NCI-H748 treated with DMSO at 0.1 percent for 48 hours (cell line): ENCODE measurements at regions not wholly inside any gene's neighbourhood (a gene's known extent, or its start where the extent isn't known, plus 50 kb on each side); places are given as distances from the start of the nearest gene placed in this dataset.

ENCODE experiments used
- DNase-seq: peaks from one replicate; lab custom pipeline; 2025; lab: John Stamatoyannopoulos, UW

GRCh38 chr3:43783987-43784639 is 93.4 kb downstream of the ABHD5 start:
- DNase-seq = no peak

GRCh38 chr3:43784640-43785011 is 93.9 kb downstream of the ABHD5 start:
- no peak for DNase-seq

- DNase-seq = no peak
Measured at GRCh38 chr3:43785551-43785950, 94.8 kb downstream of the ABHD5 start.

GRCh38 chr3:43786102-43786501 is 95.4 kb downstream of the ABHD5 start:
- DNase-seq = no peak

GRCh38 chr3:43786526-43787305 is 96.0 kb downstream of the ABHD5 start:
- DNase-seq = no peak

GRCh38 chr3:43787330-43787729 is 96.6 kb downstream of the ABHD5 start:
- no peak for DNase-seq

- no peak for DNase-seq
Measured at GRCh38 chr3:43789028-43789427, 98.3 kb downstream of the ABHD5 start.

GRCh38 chr3:43790060-43790459 is 99.3 kb downstream of the ABHD5 start:
- no peak for DNase-seq

GRCh38 chr3:43790476-43790875 is 99.7 kb downstream of the ABHD5 start:
- DNase-seq = no peak

- DNase-seq = no peak
Measured at GRCh38 chr3:43791246-43791645, 100.5 kb downstream of the ABHD5 start.

GRCh38 chr3:43792904-43793303 is 102.2 kb downstream of the ABHD5 start:
- DNase-seq = no peak

- no peak for DNase-seq
Measured at GRCh38 chr3:43793648-43794372, 103.1 kb downstream of the ABHD5 start.

GRCh38 chr3:43794776-43795175 is 104.0 kb downstream of the ABHD5 start:
- no peak for DNase-seq

GRCh38 chr3:43795491-43795890 is 104.8 kb downstream of the ABHD5 start:
- no peak for DNase-seq

- no peak for DNase-seq
Measured at GRCh38 chr3:43796041-43796596, 105.4 kb downstream of the ABHD5 start.

- no peak for DNase-seq
Measured at GRCh38 chr3:43797794-43798193, 107.1 kb downstream of the ABHD5 start.

GRCh38 chr3:43810797-43811196 is 120.1 kb downstream of the ABHD5 start:
- DNase-seq = no peak

- DNase-seq = no peak
Measured at GRCh38 chr3:43814461-43814860, 123.7 kb downstream of the ABHD5 start.

- no peak for DNase-seq
Measured at GRCh38 chr3:43816372-43816771, 125.6 kb downstream of the ABHD5 start.

- DNase-seq = no peak
Measured at GRCh38 chr3:43817064-43817463, 126.3 kb downstream of the ABHD5 start.

- DNase-seq = no peak
Measured at GRCh38 chr3:43817825-43818224, 127.1 kb downstream of the ABHD5 start.

GRCh38 chr3:43818229-43818628 is 127.5 kb downstream of the ABHD5 start:
- no peak for DNase-seq
